ENCODE measurements at regions not wholly inside any gene's neighbourhood (a gene's known extent, or its start where the extent isn't known, plus 50 kb on each side); places are given as distances from the start of the nearest gene placed in this dataset.
"Not testable (repeated sequence)": the region's sequence is repeated elsewhere in the genome, so short reads cannot be mapped to it uniquely, and the experiment has no call there.

DNA sequence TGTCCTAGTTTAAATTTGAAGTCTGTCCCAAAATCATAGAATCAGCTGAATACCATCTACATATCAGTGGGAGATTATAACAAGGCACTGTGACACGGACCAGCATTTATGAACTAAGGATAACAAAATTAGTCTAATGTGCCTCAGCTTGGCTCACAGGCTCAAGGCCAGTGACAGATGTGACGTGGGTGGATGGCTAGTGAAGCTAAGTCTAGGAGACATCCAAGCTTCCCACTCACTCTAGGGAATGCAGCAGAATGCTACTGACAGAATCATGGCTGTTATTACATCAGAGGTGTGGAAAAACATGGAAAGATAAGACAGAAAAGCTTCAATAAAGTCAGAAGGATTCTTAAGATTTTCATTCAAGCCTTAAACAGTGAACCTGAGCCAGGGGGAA lies 329.9 kb downstream of the NAF1 start (continued):
- TF ChIP-seq JUND (IDR thresholded peaks at IDR 0.05; ENCODE audit: low read length) (no peak), HDAC6 (IDR thresholded peaks at IDR 0.05; ENCODE audit: low read depth, low read length) (no peak), CHD1 (IDR thresholded peaks at IDR 0.05; ENCODE audit: low read depth, low read length) (no peak), KDM5A (IDR thresholded peaks at IDR 0.05; ENCODE audit: low read length) (no peak)

DNA sequence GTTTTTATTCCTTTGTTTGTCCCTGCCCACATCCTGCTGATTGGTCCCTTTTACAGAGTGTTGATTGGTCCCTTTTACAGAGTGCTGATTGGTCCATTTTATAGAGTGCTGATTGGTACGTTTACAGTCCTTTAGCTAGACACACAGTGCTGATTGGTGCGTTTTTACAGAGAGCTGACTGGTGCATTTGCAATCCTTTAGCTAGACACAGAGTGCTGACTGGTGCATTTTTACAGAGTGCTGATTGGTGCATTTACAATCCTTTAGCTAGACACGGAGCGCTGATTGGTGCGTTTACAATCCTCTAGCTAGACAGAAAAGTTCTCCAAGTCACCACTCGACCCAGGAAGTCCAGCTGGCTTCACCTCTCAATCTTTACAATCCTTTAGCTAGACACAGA lies 330.4 kb downstream of the NAF1 start:
- DNase-seq (ENCODE audit: low read depth in 1 of 2, low spot score in 2 of 2), result not testable (repeated sequence)
- CTCF ChIA-PET (ENCODE audit: partially characterized antibody), result interaction anchor here (0.9 to 2.5 kb wide), 3 partner anchors 14 to 339 kb away, joined by 3 to 8 read pairs (median 7); no protein-coding TSS in a partner anchor

More for the DNA sequence above, 330.4 kb downstream of the NAF1 start:
- H4K5ac ChIP-seq (ENCODE audit: insufficient read length, low read depth, low read length); H3K79me1 ChIP-seq (ENCODE audit: low read depth, low read length); H4K8ac ChIP-seq (ENCODE audit: extremely low read depth, insufficient read depth, low read length); H3K4me2 ChIP-seq (ENCODE audit: insufficient read depth in 1 of 2, low read depth in 2 of 2, low read length in 2 of 2); H3K23me2 ChIP-seq (ENCODE audit: low read depth, low read length); H2BK12ac ChIP-seq (ENCODE audit: low read depth, low read length); H3K79me2 ChIP-seq (ENCODE audit: control insufficient read depth in 1 of 2, insufficient read depth in 2 of 2, low read length in 2 of 2); H3K4me3 ChIP-seq (ENCODE audit: extremely low read depth in 1 of 4, insufficient read depth in 2 of 4, low read depth in 3 of 4, low read length in 4 of 4); H2BK120ac ChIP-seq (replicated peaks; ENCODE audit: low read depth, low read length); H3K9ac ChIP-seq (replicated peaks in 1 of 4; ENCODE audit: extremely low read depth in 1 of 4, low read depth in 3 of 4, low read length in 3 of 4); H3K18ac ChIP-seq (ENCODE audit: extremely low read depth, low read length); H2AFZ ChIP-seq (ENCODE audit: low read length); H3K27ac ChIP-seq (ENCODE audit: low read depth, low read length); H4K20me1 ChIP-seq (replicated peaks in 1 of 2; ENCODE audit: control insufficient read depth in 1 of 2, insufficient read depth in 2 of 2, low read length in 2 of 2); FAIRE-seq; H3K9me3 ChIP-seq (ENCODE audit: insufficient read depth in 2 of 2, low read depth in 1 of 2, low read length in 1 of 2); H4K91ac ChIP-seq (replicated peaks; ENCODE audit: insufficient read length, low read length); H3K27me3 ChIP-seq (replicated peaks in 1 of 4; ENCODE audit: control insufficient read depth in 3 of 4, extremely low read depth in 1 of 4, insufficient read depth in 3 of 4, low read length in 3 of 4); H2AK5ac ChIP-seq (ENCODE audit: low read depth, low read length); H2BK20ac ChIP-seq (ENCODE audit: low read length); POLR2A ChIA-PET (ENCODE audit: partially characterized antibody); H3K4ac ChIP-seq (replicated peaks; ENCODE audit: insufficient read length, low read depth, low read length); H3K56ac ChIP-seq (replicated peaks; ENCODE audit: insufficient read length, low read depth, low read length); H3K4me1 ChIP-seq (replicated peaks in 1 of 4; ENCODE audit: control insufficient read depth in 3 of 4, insufficient read depth in 4 of 4, low read length in 3 of 4); H2BK5ac ChIP-seq (ENCODE audit: low read depth, low read length); H3K36me3 ChIP-seq (ENCODE audit: control insufficient read depth in 2 of 4, insufficient read depth in 4 of 4, low read length in 3 of 4); H3K14ac ChIP-seq (ENCODE audit: insufficient read length); H3K23ac ChIP-seq (ENCODE audit: insufficient read length); H2BK15ac ChIP-seq (ENCODE audit: low read length): not testable (repeated sequence)
- 99% methylated on average over 6 of the region's 6 CpGs; no CpG with 5 or more reads in 1 of the 2 experiments for WGBS, 2 experiments (ENCODE audit: extremely low coverage in 1 of 2, insufficient coverage in 1 of 2, insufficient read length in 1 of 2, insufficient replicate concordance in 2 of 2, low coverage in 1 of 2, low lambda C conversion rate in 2 of 2, missing lambda C conversion rate in 1 of 2)

All from H1 (cell line).